Suprapubic skin (tissue), 3 donors: ENCODE measurements at regions not wholly inside any gene's neighbourhood (a gene's known extent, or its start where the extent isn't known, plus 50 kb on each side); places are given as distances from the start of the nearest gene placed in this dataset.

ENCODE experiments used
- POLR2A ChIP-seq, 2 donors: fragments of 450-650 bp; IDR thresholded peaks; one replicate each; pipeline ENCODE4 v1.6.1; 2017; ENCODE audit warnings: antibody characterized with exemption in 2 of 2, mild to moderate bottlenecking in 2 of 2, moderate library complexity in 2 of 2
- TF ChIP-seq, protein P1 (sequence below), 2 donors: fragments of 200-600 bp in 1 of 2; fragments of 450-650 bp in 1 of 2; sonication (generic) in 1 of 2; IDR thresholded peaks; one replicate each; pipeline ENCODE4 v1.5.1; 2016 to 2019; ENCODE audit warnings: antibody characterized with exemption in 2 of 2, mild to moderate bottlenecking in 1 of 2, moderate library complexity in 1 of 2

DNA sequence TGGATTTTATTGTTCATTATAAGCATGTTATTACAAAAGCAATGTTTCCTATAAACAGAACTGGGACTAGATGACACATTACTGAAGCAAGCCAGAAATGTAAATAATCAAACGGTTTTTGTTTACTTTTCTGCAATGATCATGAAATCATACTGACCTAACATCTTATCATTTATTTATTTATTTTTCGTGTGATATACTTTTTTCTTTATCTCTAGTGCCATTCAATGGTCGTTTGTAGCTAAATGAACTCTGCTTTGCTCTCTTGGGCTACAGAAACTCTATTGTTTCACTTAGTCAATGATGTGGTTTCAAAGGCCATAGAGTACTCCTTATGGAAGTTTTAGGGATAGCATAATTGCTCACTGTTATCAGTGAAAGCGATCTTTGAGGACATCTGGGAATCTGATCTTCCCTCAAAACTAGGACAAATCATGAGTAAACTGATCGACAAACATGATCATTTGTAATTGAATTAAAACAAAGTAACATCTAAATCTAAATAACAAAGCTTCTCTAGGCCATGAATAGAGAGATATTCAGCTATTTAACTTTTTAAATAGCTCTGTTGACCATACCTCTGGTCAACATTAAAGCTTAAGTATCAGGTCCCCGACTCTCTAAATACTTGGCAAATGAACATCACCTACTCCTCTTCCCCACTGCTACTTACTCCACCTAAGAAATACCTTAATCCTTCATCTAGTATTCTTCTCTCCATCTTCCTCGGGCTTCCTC, 933.4 kb downstream of the TFAP2A start:
- TF ChIP-seq, protein P1, sequence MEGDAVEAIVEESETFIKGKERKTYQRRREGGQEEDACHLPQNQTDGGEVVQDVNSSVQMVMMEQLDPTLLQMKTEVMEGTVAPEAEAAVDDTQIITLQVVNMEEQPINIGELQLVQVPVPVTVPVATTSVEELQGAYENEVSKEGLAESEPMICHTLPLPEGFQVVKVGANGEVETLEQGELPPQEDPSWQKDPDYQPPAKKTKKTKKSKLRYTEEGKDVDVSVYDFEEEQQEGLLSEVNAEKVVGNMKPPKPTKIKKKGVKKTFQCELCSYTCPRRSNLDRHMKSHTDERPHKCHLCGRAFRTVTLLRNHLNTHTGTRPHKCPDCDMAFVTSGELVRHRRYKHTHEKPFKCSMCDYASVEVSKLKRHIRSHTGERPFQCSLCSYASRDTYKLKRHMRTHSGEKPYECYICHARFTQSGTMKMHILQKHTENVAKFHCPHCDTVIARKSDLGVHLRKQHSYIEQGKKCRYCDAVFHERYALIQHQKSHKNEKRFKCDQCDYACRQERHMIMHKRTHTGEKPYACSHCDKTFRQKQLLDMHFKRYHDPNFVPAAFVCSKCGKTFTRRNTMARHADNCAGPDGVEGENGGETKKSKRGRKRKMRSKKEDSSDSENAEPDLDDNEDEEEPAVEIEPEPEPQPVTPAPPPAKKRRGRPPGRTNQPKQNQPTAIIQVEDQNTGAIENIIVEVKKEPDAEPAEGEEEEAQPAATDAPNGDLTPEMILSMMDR (IDR thresholded peaks at IDR 0.05): no peak
- no peak for TF ChIP-seq POLR2A (IDR thresholded peaks at IDR 0.05)
